ENCODE measurements at regions not wholly inside any gene's neighbourhood (a gene's known extent, or its start where the extent isn't known, plus 50 kb on each side); places are given as distances from the start of the nearest gene placed in this dataset.

DNA sequence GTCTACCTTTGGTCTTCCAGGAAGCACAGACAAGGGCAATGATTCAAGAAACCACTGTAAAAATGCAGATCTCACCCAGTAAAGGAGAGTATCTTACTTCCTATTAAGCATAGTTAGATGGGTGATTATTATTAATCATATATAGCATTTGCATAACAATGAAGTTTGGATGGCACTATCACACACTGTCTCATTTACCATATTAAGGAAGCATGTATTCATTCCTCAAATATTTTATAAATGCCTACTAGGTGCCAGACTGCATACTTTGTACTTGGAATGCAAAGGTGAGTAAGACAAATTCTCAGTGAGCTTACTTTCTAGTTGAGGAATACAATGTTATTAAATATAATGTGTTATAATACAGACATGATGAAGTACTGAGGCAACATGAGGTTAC is 53.9 kb upstream of the SKAP2 start:
- no peaks in the 10 kb centered on the region for H3K9me3 ChIP-seq (ENCODE audit: insufficient read depth, low read length)
- H3K27ac ChIP-seq (ENCODE audit: low read length), result no peak overlapping the region
- H3K27me3 ChIP-seq (ENCODE audit: low read depth, low read length), result no peaks in the 10 kb centered on the region; the same call in 1 of the 2 replicates
- no peak overlapping the region for H3K9ac ChIP-seq (ENCODE audit: low read length)
- H3K4me3 ChIP-seq (ENCODE audit: low read length), result no peak overlapping the region
- no peak for TF ChIP-seq EZH2phosphoT487 (IDR thresholded peaks at IDR 0.05; ENCODE audit: low read depth)
- TF ChIP-seq, protein P1, sequence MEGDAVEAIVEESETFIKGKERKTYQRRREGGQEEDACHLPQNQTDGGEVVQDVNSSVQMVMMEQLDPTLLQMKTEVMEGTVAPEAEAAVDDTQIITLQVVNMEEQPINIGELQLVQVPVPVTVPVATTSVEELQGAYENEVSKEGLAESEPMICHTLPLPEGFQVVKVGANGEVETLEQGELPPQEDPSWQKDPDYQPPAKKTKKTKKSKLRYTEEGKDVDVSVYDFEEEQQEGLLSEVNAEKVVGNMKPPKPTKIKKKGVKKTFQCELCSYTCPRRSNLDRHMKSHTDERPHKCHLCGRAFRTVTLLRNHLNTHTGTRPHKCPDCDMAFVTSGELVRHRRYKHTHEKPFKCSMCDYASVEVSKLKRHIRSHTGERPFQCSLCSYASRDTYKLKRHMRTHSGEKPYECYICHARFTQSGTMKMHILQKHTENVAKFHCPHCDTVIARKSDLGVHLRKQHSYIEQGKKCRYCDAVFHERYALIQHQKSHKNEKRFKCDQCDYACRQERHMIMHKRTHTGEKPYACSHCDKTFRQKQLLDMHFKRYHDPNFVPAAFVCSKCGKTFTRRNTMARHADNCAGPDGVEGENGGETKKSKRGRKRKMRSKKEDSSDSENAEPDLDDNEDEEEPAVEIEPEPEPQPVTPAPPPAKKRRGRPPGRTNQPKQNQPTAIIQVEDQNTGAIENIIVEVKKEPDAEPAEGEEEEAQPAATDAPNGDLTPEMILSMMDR (IDR thresholded peaks at IDR 0.05; ENCODE audit: low read depth, low read length), result no peak
- no peaks in the 10 kb centered on the region for H4K20me1 ChIP-seq (ENCODE audit: insufficient read depth, low read length)
- no peak overlapping the region for H2AFZ ChIP-seq (ENCODE audit: low read depth, low read length)
- no peaks in the 10 kb centered on the region for H3K4me1 ChIP-seq (ENCODE audit: low read length)
- H3K4me2 ChIP-seq (ENCODE audit: low read length), result no peak overlapping the region
- no peaks in the 10 kb centered on the region for H3K36me3 ChIP-seq (replicated peaks; ENCODE audit: low read depth, low read length)
- H3K79me2 ChIP-seq (ENCODE audit: low read length), result no peaks in the 10 kb centered on the region

DNA sequence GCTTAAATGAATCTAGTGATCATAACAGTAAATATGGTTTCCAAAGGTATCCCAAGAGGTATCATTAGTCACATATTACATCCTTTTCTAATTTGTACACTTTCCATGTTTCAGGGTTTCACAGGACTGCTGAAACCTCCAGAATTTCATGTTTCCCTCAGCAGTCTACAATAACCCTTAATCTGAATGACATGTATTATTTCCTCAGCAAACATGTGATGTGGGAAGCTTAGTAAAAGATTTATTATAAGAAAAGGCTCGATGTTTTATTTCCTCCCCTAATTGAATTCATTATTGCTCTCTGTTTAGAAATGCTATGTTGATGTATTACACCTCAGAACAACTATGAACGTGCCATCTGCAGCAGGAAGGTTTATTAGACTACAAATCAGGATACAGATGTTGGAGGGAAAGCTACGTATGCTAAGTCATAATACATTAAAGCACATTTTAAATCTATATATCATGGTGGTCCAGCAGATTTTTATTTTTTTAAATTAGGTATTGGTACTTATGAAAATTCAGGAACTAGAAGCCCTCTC is 52.5 kb upstream of the SKAP2 start:
- no peak overlapping the region for H3K4me3 ChIP-seq (ENCODE audit: low read length)
- H3K36me3 ChIP-seq (replicated peaks; ENCODE audit: low read depth, low read length), result no peaks in the 10 kb centered on the region
- H3K4me2 ChIP-seq (ENCODE audit: low read length), result no peak overlapping the region
- no peaks in the 10 kb centered on the region for H4K20me1 ChIP-seq (ENCODE audit: insufficient read depth, low read length)
- H3K4me1 ChIP-seq (ENCODE audit: low read length), result no peaks in the 10 kb centered on the region
- no peak overlapping the region for H3K9ac ChIP-seq (ENCODE audit: low read length)
- no peaks in the 10 kb centered on the region for H3K9me3 ChIP-seq (ENCODE audit: insufficient read depth, low read length)
- no peak overlapping the region for H3K27ac ChIP-seq (ENCODE audit: low read length)
- no peak for TF ChIP-seq EZH2phosphoT487 (IDR thresholded peaks at IDR 0.05; ENCODE audit: low read depth)
- TF ChIP-seq, protein P1 (IDR thresholded peaks at IDR 0.05; ENCODE audit: low read depth, low read length), result no peak
- no peaks in the 10 kb centered on the region; the same call in 1 of the 2 replicates for H3K27me3 ChIP-seq (ENCODE audit: low read depth, low read length)
- H2AFZ ChIP-seq (ENCODE audit: low read depth, low read length), result no peak overlapping the region
- H3K79me2 ChIP-seq (ENCODE audit: low read length), result no peaks in the 10 kb centered on the region

DNA sequence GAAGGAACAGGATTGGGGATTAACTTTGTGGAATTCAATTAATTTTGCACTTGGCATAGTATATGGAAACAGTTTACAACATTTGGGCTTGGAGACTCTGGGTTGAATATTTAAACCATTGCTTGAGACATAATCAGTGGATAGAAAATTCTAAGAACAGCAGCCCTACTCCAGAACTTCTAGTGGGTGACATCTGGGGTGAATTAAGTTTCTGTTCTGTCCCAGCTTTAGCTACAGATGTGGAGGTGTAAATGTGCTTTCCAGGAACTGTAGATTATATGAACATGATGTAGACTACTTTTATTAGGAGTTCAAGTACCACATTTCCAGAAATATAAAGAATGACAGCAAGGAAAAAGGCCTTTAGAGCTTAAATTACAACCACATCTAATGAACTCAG is 51.9 kb upstream of the SKAP2 start:
- Histone ChIP-seq H3K4me1 (ENCODE audit: low read length) (no peaks in the 10 kb centered on the region), H3K9ac (ENCODE audit: low read length) (no peak overlapping the region), H3K36me3 (replicated peaks; ENCODE audit: low read depth, low read length) (no peaks in the 10 kb centered on the region), H3K79me2 (ENCODE audit: low read length) (no peaks in the 10 kb centered on the region), H4K20me1 (ENCODE audit: insufficient read depth, low read length) (no peaks in the 10 kb centered on the region), H3K4me2 (ENCODE audit: low read length) (no peak overlapping the region), H3K27me3 (ENCODE audit: low read depth, low read length) (no peaks in the 10 kb centered on the region; the same call in 1 of the 2 replicates), H3K4me3 (ENCODE audit: low read length) (no peak overlapping the region), H2AFZ (ENCODE audit: low read depth, low read length) (no peak overlapping the region), H3K9me3 (ENCODE audit: insufficient read depth, low read length) (no peaks in the 10 kb centered on the region), H3K27ac (ENCODE audit: low read length) (no peak overlapping the region)
- TF ChIP-seq, protein P1 (IDR thresholded peaks at IDR 0.05; ENCODE audit: low read depth, low read length), result no peak
- TF ChIP-seq EZH2phosphoT487 (IDR thresholded peaks at IDR 0.05; ENCODE audit: low read depth), result no peak

All from OCI-LY3 (cell line).